Peyer's patch (tissue), 4 donors: ENCODE measurements at regions not wholly inside any gene's neighbourhood (a gene's known extent, or its start where the extent isn't known, plus 50 kb on each side); places are given as distances from the start of the nearest gene placed in this dataset.

ENCODE experiments used
- POLR2A ChIP-seq, 2 donors: fragments of 450-650 bp; IDR thresholded peaks; one replicate each; pipeline ENCODE4 v1.5.1; 2017; ENCODE audit warnings: antibody characterized with exemption in 2 of 2, mild to moderate bottlenecking in 2 of 2, moderate library complexity in 2 of 2
- TF ChIP-seq, protein P1 (sequence below), 6 experiments: fragments of 450-650 bp in 4 of 6; fragments of 200-600 bp in 2 of 6; sonication (generic) in 1 of 6; IDR thresholded peaks; one replicate each; pipeline ENCODE4 v1.5.1; 2017 to 2019; ENCODE audit warnings: antibody characterized with exemption in 6 of 6, mild to moderate bottlenecking in 3 of 6, moderate library complexity in 1 of 6

DNA sequence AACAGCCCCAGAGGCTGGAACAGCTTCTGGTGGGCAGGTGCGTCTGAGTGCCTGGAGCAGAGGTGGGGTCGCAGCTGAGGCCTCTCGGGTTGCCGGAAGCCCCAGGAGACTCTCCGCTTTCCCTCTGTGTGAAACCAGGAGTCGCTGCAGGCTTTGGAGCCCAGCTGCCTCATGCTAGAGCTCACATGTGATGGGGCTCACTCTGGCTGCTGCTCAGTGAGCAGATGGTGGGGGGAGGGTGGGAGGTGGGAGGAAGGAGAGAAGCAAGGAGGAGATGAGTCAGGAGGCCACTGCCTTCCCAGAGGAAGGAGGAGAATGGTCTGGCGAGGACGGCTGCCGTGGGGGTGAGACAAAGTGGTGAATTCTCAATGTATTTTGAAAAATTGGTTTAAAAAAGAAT, 290.1 kb upstream of the CHRNA7 start:
- TF ChIP-seq, protein P1, sequence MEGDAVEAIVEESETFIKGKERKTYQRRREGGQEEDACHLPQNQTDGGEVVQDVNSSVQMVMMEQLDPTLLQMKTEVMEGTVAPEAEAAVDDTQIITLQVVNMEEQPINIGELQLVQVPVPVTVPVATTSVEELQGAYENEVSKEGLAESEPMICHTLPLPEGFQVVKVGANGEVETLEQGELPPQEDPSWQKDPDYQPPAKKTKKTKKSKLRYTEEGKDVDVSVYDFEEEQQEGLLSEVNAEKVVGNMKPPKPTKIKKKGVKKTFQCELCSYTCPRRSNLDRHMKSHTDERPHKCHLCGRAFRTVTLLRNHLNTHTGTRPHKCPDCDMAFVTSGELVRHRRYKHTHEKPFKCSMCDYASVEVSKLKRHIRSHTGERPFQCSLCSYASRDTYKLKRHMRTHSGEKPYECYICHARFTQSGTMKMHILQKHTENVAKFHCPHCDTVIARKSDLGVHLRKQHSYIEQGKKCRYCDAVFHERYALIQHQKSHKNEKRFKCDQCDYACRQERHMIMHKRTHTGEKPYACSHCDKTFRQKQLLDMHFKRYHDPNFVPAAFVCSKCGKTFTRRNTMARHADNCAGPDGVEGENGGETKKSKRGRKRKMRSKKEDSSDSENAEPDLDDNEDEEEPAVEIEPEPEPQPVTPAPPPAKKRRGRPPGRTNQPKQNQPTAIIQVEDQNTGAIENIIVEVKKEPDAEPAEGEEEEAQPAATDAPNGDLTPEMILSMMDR (IDR thresholded peaks at IDR 0.05): no peak
- TF ChIP-seq POLR2A (IDR thresholded peaks at IDR 0.05): no peak
